ENCODE measurements at regions not wholly inside any gene's neighbourhood (a gene's known extent, or its start where the extent isn't known, plus 50 kb on each side); places are given as distances from the start of the nearest gene placed in this dataset.

DNA sequence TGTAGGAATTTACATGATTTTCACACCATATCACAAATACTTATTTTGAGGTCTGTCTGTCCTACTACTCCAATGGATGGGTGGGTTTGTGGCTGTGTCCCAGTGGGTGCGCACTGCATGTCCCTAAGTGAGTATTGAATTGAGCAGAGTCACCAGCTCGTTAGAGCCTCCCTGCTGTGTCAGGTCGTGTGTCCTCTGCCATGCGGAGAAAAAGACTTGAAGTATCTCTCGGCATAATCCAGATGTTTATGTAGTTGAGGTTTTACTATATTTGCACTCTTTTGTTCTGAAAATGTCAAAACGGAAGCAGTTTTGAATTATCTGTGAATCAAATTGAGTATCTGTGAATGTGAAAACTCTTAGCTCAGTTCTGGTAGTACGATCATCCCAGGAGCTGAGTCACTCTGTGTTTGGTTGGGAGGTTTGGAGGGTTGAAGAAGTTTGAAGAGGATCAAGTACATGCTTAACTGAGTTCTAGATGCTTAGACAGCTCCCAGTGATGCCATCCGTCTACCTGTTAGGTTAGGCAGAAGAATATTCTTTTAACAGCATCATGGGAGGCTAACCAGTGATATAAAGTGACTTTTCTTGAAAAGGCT, 194.2 kb downstream of the TENT4A start:
- no peak for TF ChIP-seq CTCF (IDR thresholded peaks at IDR 0.05; ENCODE audit: low read depth, low read length)
- DNase-seq (ENCODE audit: low read depth in 1 of 2, low spot score in 1 of 2) = no peak

DNA sequence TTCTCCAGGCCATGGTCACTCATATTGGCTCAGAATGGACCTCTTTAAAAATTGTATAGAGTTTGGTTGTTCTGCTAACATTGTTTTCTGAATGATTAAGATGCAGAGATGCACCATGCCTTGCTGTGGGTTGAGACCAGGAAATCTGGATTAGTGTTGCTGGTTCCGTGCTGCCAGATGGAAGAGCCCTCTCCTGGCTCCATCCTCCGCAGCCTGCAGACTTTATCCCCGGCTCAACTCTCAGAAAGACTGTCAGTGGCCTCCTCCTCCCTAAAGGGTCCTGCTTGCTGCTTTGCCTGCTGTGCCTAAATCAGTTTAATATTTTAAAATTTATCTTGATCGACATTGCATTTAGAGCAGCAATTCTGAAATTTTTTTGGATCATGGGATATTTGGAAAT, 196.7 kb downstream of the TENT4A start:
- no peak for DNase-seq (ENCODE audit: low read depth in 1 of 2, low spot score in 1 of 2)
- Histone ChIP-seq H3K27me3 (no peaks in the 10 kb centered on the region), H3K4me1 (ENCODE audit: low read depth) (no peaks in the 10 kb centered on the region), H3K36me3 (no peaks in the 10 kb centered on the region), H3K4me3 (no peak overlapping the region), H3K27ac (no peak overlapping the region), H3K9me3 (ENCODE audit: low read depth) (no peaks in the 10 kb centered on the region)
- no peak for TF ChIP-seq CTCF (IDR thresholded peaks at IDR 0.05; ENCODE audit: low read depth, low read length)

More for the DNA sequence above, 194.2 kb downstream of the TENT4A start:
- no peaks in the 10 kb centered on the region for H3K27me3 ChIP-seq
- H3K4me1 ChIP-seq (ENCODE audit: low read depth) = no peaks in the 10 kb centered on the region
- no peaks in the 10 kb centered on the region for H3K9me3 ChIP-seq (ENCODE audit: low read depth)
- H3K4me3 ChIP-seq = no peak overlapping the region
- H3K27ac ChIP-seq = no peak overlapping the region
- H3K36me3 ChIP-seq = no peaks in the 10 kb centered on the region

- no peaks in the 10 kb centered on the region for H3K36me3 ChIP-seq
- no peaks in the 10 kb centered on the region for H3K9me3 ChIP-seq (ENCODE audit: low read depth)
- H3K27ac ChIP-seq = no peak overlapping the region
- no peak overlapping the region for H3K4me3 ChIP-seq
- H3K4me1 ChIP-seq (ENCODE audit: low read depth) = no peaks in the 10 kb centered on the region
- no peak for DNase-seq (ENCODE audit: low read depth in 1 of 2, low spot score in 1 of 2)
- TF ChIP-seq CTCF (IDR thresholded peaks at IDR 0.05; ENCODE audit: low read depth, low read length) = no peak
- no peaks in the 10 kb centered on the region for H3K27me3 ChIP-seq
Observed at GRCh38 chr5:6910950-6911349, 197.7 kb downstream of the TENT4A start.

DNA sequence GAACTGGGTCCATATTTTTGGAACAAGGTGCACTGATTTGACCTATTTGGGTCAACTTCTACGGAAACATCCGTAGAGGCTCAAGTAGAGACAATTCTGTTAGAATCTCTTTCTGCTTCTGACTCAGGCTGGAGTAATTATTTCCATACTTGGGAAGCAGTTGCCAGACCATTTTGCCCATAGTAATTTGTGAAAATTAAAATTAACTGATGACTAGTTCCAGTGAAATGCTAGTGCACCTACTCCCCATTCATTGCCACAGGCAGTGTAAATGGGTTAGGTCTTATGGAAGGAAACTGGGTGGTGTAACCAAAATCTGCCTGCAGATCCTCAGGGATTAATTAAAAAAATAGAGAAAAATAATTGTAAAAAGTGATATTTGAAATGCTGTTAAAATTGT, 201.1 kb downstream of the TENT4A start:
- Histone ChIP-seq H3K36me3 (no peaks in the 10 kb centered on the region), H3K4me3 (no peak overlapping the region), H3K27ac (no peak overlapping the region), H3K4me1 (ENCODE audit: low read depth) (no peaks in the 10 kb centered on the region), H3K27me3 (no peaks in the 10 kb centered on the region), H3K9me3 (ENCODE audit: low read depth) (no peaks in the 10 kb centered on the region)
- no peak for DNase-seq (ENCODE audit: low read depth in 1 of 2, low spot score in 1 of 2)
- no peak for TF ChIP-seq CTCF (IDR thresholded peaks at IDR 0.05; ENCODE audit: low read depth, low read length)

DNA sequence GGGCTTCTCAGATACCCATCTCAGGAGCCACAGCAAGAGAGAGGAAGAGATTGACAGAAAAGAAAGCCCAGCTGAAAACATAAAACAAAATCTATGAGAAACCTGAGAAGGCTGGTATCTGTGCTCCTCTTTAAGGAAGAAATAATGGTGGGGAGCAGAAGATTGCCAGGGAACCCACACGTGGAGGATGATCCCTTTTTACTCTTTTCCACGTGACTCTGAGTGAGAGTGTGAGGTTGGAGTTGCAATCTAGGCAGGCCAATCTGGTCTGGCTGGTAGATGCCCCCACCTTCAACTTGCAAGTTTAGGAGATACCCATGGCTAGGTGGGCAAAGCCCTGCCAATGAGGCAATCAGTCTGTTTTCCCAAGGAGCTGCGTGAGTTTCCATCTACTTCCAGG, 202.3 kb downstream of the TENT4A start:
- Histone ChIP-seq H3K36me3 (no peaks in the 10 kb centered on the region), H3K27me3 (no peaks in the 10 kb centered on the region), H3K4me1 (ENCODE audit: low read depth) (no peaks in the 10 kb centered on the region), H3K4me3 (no peak overlapping the region), H3K27ac (no peak overlapping the region), H3K9me3 (ENCODE audit: low read depth) (no peaks in the 10 kb centered on the region)
- TF ChIP-seq CTCF (IDR thresholded peaks at IDR 0.05; ENCODE audit: low read depth, low read length) = no peak
- no peak for DNase-seq (ENCODE audit: low read depth in 1 of 2, low spot score in 1 of 2)

DNA sequence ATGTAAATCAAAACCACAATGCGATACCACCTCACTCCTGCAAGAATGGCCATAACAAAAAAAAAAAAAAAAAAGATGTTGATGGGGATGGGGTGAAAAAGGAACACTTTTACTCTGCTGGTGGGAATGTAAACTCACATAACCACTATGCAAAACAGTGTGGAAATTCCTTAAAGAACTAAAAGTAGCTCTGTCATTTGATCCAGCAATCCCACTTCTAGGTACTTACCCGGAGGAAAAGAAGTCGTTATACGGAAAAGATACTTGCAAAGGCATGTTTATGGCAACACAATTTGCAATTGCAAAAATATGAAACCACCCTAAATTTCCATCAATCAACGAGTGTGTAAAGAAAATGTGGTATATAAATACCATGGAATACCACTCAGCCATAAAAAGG, 205.0 kb downstream of the TENT4A start:
- Histone ChIP-seq H3K9me3 (ENCODE audit: low read depth) (no peaks in the 10 kb centered on the region), H3K27ac (no peak overlapping the region), H3K4me1 (ENCODE audit: low read depth) (no peaks in the 10 kb centered on the region), H3K27me3 (no peaks in the 10 kb centered on the region), H3K36me3 (no peaks in the 10 kb centered on the region), H3K4me3 (no peak overlapping the region)
- no peak for TF ChIP-seq CTCF (IDR thresholded peaks at IDR 0.05; ENCODE audit: low read depth, low read length)
- no peak for DNase-seq (ENCODE audit: low read depth in 1 of 2, low spot score in 1 of 2)
